H9 (cell line): ENCODE measurements at regions not wholly inside any gene's neighbourhood (a gene's known extent, or its start where the extent isn't known, plus 50 kb on each side); places are given as distances from the start of the nearest gene placed in this dataset.

Experiments used
- DNase-seq: peaks from one replicate; pipeline ENCODE4 v3.0.0-alpha.2; 2017
- H2AFZ ChIP-seq: one replicate; pipeline ENCODE4 v1.6.1; 2013; ENCODE audit warnings: mild to moderate bottlenecking, low read length, control low read depth, moderate library complexity
- H2AK5ac ChIP-seq: 2 replicates; pipeline ENCODE4 v1.6.1; 2013; ENCODE audit warnings: low read length, control low read depth, mixed read lengths; ENCODE audit not compliant: insufficient read length
- H2BK120ac ChIP-seq: one replicate; pipeline ENCODE4 v1.6.1; 2013; ENCODE audit warnings: low read depth, mild to moderate bottlenecking, low read length, control low read depth, inconsistent platforms; ENCODE audit not compliant: poor library complexity, severe bottlenecking
- H2BK12ac ChIP-seq: 2 replicates; pipeline ENCODE4 v1.6.1; 2013; ENCODE audit warnings: low read length, control low read depth, mixed read lengths, low read depth; ENCODE audit not compliant: insufficient read length
- H2BK15ac ChIP-seq: 2 replicates; pipeline ENCODE4 v1.6.1; 2013; ENCODE audit warnings: low read depth, low read length, control low read depth
- H2BK20ac ChIP-seq: one replicate; pipeline ENCODE4 v1.6.1; 2013; ENCODE audit warnings: low read depth, mild to moderate bottlenecking, low read length, control low read depth, inconsistent platforms; ENCODE audit not compliant: poor library complexity, severe bottlenecking
- H2BK5ac ChIP-seq: 2 replicates; pipeline ENCODE4 v1.6.1; 2013; ENCODE audit warnings: low read length, control low read depth, mixed read lengths; ENCODE audit not compliant: insufficient read length
- H3K14ac ChIP-seq: 2 replicates; pipeline ENCODE4 v1.6.1; 2013; ENCODE audit warnings: low read length, control low read depth; ENCODE audit not compliant: insufficient read depth
- H3K18ac ChIP-seq: 2 replicates; pipeline ENCODE4 v1.6.1; 2013; ENCODE audit warnings: low read depth, mild to moderate bottlenecking, mixed read lengths, low read length, control low read depth; ENCODE audit not compliant: insufficient read length
- H3K23ac ChIP-seq: 2 replicates; pipeline ENCODE4 v1.6.1; 2013; ENCODE audit warnings: low read length, control low read depth, mixed read lengths, low read depth; ENCODE audit not compliant: insufficient read length
- H3K23me2 ChIP-seq: 2 replicates; pipeline ENCODE4 v1.6.1; 2013; ENCODE audit warnings: low read depth, mild to moderate bottlenecking, mixed read lengths, low read length, control low read depth; ENCODE audit not compliant: insufficient read length, poor library complexity, severe bottlenecking
- H3K27ac ChIP-seq: 2 replicates; pipeline ENCODE4 v1.5.1; 2013; ENCODE audit warnings: low read length, control low read depth, mixed read lengths, low read depth; ENCODE audit not compliant: insufficient read length
- H3K27me3 ChIP-seq: 2 replicates; pipeline ENCODE4 v1.6.1; 2013; ENCODE audit warnings: low read length, control low read depth, inconsistent platforms; ENCODE audit not compliant: insufficient read depth
- H3K4ac ChIP-seq: 2 replicates; pipeline ENCODE4 v1.6.1; 2013; ENCODE audit warnings: low read depth, mild to moderate bottlenecking, control low read depth, inconsistent platforms, low read length, moderate library complexity
- H3K4me1 ChIP-seq: 2 replicates; pipeline ENCODE4 v1.6.1; 2013; ENCODE audit warnings: low read length, control low read depth, inconsistent platforms; ENCODE audit not compliant: insufficient read depth
- H3K4me2 ChIP-seq: 2 replicates; pipeline ENCODE4 v1.6.1; 2013; ENCODE audit warnings: low read length, control low read depth, mixed read lengths; ENCODE audit not compliant: insufficient read length, insufficient read depth
- H3K56ac ChIP-seq: 2 replicates; pipeline ENCODE4 v1.6.1; 2013; ENCODE audit warnings: low read depth, mild to moderate bottlenecking, mixed read lengths, low read length, control low read depth; ENCODE audit not compliant: insufficient read length
- H3K79me1 ChIP-seq: 2 replicates; pipeline ENCODE4 v1.6.1; 2013; ENCODE audit warnings: low read depth, mild to moderate bottlenecking, moderate library complexity, low read length, control low read depth, inconsistent platforms; ENCODE audit not compliant: insufficient read depth, poor library complexity, severe bottlenecking
- H3K79me2 ChIP-seq: 2 replicates; pipeline ENCODE4 v1.6.1; 2013; ENCODE audit warnings: low read length, control low read depth, inconsistent platforms; ENCODE audit not compliant: insufficient read depth
- H3K9ac ChIP-seq: 2 replicates; pipeline ENCODE4 v1.6.1; 2013; ENCODE audit warnings: low read length, control low read depth, mixed read lengths; ENCODE audit not compliant: insufficient read length; ENCODE audit errors: extremely low read depth
- H3K9me3 ChIP-seq: one replicate; pipeline ENCODE4 v1.6.1; 2013; ENCODE audit warnings: low read depth, low read length, inconsistent platforms; ENCODE audit not compliant: control insufficient read depth
- H3T11ph ChIP-seq: one replicate; pipeline ENCODE4 v1.6.1; 2013; ENCODE audit warnings: mild to moderate bottlenecking, low read length, control low read depth, inconsistent platforms
- H4K20me1 ChIP-seq: one replicate; pipeline ENCODE4 v1.6.1; 2013; ENCODE audit not compliant: control insufficient read depth, insufficient read length, insufficient read depth
- H4K5ac ChIP-seq: 2 replicates; pipeline ENCODE4 v1.6.1; 2013; ENCODE audit warnings: low read depth, mild to moderate bottlenecking, mixed read lengths, low read length, control low read depth; ENCODE audit not compliant: insufficient read length
- H4K8ac ChIP-seq: replicated peaks from 2 replicates; pipeline ENCODE4 v1.6.1; 2013; ENCODE audit warnings: low read length, control low read depth, mixed read lengths, low read depth; ENCODE audit not compliant: insufficient read length
- H4K91ac ChIP-seq: 2 replicates; pipeline ENCODE4 v1.6.1; 2013; ENCODE audit warnings: low read depth, mild to moderate bottlenecking, moderate library complexity, mixed read lengths, low read length, control low read depth; ENCODE audit not compliant: insufficient read length
- H3K27ac Mint-ChIP-seq, 3 experiments: 2 replicates in 2 of 3; 3 replicates in 1 of 3; pipeline ENCODE4 v1.8.0; 2020 to 2021; ENCODE audit warnings: mixed read lengths in 3 of 3, mild to moderate bottlenecking in 1 of 3, moderate library complexity in 1 of 3
- H3K27me3 Mint-ChIP-seq: 2 replicates; pipeline ENCODE4 v1.8.0; 2021; ENCODE audit warnings: low read depth, mild to moderate bottlenecking, moderate library complexity, mixed read lengths
- H3K36me3 Mint-ChIP-seq, 3 experiments: 2 replicates in 2 of 3; 3 replicates in 1 of 3; pipeline ENCODE4 v1.8.0; 2020 to 2021; ENCODE audit warnings: low read depth in 3 of 3, mixed read lengths in 3 of 3; ENCODE audit not compliant: insufficient read depth in 1 of 3
- H3K4me1 Mint-ChIP-seq, 2 experiments: 2 replicates each; pipeline ENCODE4 v1.8.0; 2020; ENCODE audit warnings: mixed read lengths in 2 of 2
- H3K4me3 Mint-ChIP-seq, 2 experiments: 2 replicates in 1 of 2; 3 replicates in 1 of 2; pipeline ENCODE4 v1.8.0; 2020 to 2021; ENCODE audit warnings: mild to moderate bottlenecking in 2 of 2, mixed read lengths in 2 of 2, moderate library complexity in 1 of 2
- H3K9me3 Mint-ChIP-seq, 2 experiments: 2 replicates in 1 of 2; 3 replicates in 1 of 2; pipeline ENCODE4 v1.8.0; 2020; ENCODE audit warnings: mild to moderate bottlenecking in 2 of 2, mixed read lengths in 2 of 2, moderate library complexity in 1 of 2
- WGBS: extraction: QIAGEN DNeasy Blood & Tissue Kit; methylation state at CpG from one replicate; pipeline ENCODE4 v1.1.7; 2013; ENCODE audit warnings: missing lambda C conversion rate, low lambda C conversion rate, mixed read lengths; ENCODE audit not compliant: insufficient read length; ENCODE audit errors: extremely low coverage; 5-methylcytosine and 5-hydroxymethylcytosine counted together
- TF ChIP-seq, protein P1 (sequence below): fragments of 200-600 bp; sonication (generic); conservative IDR thresholded peaks from 3 replicates; pipeline ENCODE4 v1.8.0; 2021; ENCODE audit warnings: antibody characterized with exemption, mild to moderate bottlenecking

DNA sequence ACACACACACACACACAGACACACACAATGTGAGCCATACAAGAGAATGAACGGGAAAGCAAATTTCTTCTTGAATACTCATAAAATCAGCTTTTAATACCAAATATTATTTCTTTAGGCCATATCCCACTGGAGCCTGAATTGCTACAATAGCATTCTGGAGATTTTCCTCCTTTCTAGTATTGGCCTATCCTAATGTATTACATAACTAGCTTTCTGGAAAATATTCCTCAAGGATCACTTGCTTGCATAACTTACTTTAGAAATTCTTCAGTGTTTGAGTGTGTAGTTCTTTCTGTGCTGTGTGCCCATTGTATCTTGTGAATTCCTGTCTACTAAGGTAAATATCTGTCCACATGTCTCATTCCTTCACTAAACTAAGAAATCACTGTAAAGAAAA, 351.0 kb upstream of the MCTP2 start:
- no peak overlapping the region for H3K18ac ChIP-seq
- Mint-ChIP-seq H3K4me1 (peaks cover 13 to 14% of the 10 kb centered on the region in 2 experiments), H3K27ac (no peak overlapping the region), H3K36me3 (no peaks in the 10 kb centered on the region), H3K27me3 (no peaks in the 10 kb centered on the region), H3K9me3 (peaks cover 0 to 3% of the 10 kb centered on the region in 2 experiments; a peak in 1 of 5 replicates), H3K4me3 (no peak overlapping the region)
- H2BK120ac ChIP-seq = no peak overlapping the region
- H2BK20ac ChIP-seq = no peak overlapping the region
- no peak overlapping the region for H4K91ac ChIP-seq
- no peaks in the 10 kb centered on the region for H3K79me1 ChIP-seq
- no peaks in the 10 kb centered on the region for H4K20me1 ChIP-seq
- H3K56ac ChIP-seq = no peak overlapping the region
- H3T11ph ChIP-seq = no peak overlapping the region
- H2BK12ac ChIP-seq = no peak overlapping the region
- H3K4me1 ChIP-seq = peaks cover 5% of the 10 kb centered on the region
- no peaks in the 10 kb centered on the region for H3K79me2 ChIP-seq
- H2BK15ac ChIP-seq = no peak overlapping the region
- H3K9me3 ChIP-seq = no peaks in the 10 kb centered on the region
- H3K14ac ChIP-seq = no peak overlapping the region
- H3K27ac ChIP-seq = no peak overlapping the region
- H3K23ac ChIP-seq = no peak overlapping the region
- no peak overlapping the region for H4K8ac ChIP-seq
- H2BK5ac ChIP-seq = no peak overlapping the region
- no peak overlapping the region for H3K9ac ChIP-seq
- no peak overlapping the region for H3K4me2 ChIP-seq
- no CpG with 5 or more reads among the region's 1 CpG for WGBS
- H3K23me2 ChIP-seq = no peaks in the 10 kb centered on the region
- H2AK5ac ChIP-seq = no peak overlapping the region
- H3K4ac ChIP-seq = no peak overlapping the region
- no peak for DNase-seq
- H4K5ac ChIP-seq = no peak overlapping the region
- no peak overlapping the region for H2AFZ ChIP-seq
- TF ChIP-seq, protein P1, sequence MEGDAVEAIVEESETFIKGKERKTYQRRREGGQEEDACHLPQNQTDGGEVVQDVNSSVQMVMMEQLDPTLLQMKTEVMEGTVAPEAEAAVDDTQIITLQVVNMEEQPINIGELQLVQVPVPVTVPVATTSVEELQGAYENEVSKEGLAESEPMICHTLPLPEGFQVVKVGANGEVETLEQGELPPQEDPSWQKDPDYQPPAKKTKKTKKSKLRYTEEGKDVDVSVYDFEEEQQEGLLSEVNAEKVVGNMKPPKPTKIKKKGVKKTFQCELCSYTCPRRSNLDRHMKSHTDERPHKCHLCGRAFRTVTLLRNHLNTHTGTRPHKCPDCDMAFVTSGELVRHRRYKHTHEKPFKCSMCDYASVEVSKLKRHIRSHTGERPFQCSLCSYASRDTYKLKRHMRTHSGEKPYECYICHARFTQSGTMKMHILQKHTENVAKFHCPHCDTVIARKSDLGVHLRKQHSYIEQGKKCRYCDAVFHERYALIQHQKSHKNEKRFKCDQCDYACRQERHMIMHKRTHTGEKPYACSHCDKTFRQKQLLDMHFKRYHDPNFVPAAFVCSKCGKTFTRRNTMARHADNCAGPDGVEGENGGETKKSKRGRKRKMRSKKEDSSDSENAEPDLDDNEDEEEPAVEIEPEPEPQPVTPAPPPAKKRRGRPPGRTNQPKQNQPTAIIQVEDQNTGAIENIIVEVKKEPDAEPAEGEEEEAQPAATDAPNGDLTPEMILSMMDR = no peak
- H3K27me3 ChIP-seq = no peaks in the 10 kb centered on the region
